ENCODE measurements at regions not wholly inside any gene's neighbourhood (a gene's known extent, or its start where the extent isn't known, plus 50 kb on each side); places are given as distances from the start of the nearest gene placed in this dataset.

GRCh38 chr16:86905302-86905701 lies 327.0 kb downstream of the FOXL1 start:
- TF ChIP-seq POLR2A (IDR thresholded peaks at IDR 0.05; ENCODE audit: low read length) (no peak), GATA1 (IDR thresholded peaks at IDR 0.05; ENCODE audit: low read depth, low read length) (no peak)

Measured in erythroblast (primary cell).